HCT116 (cell line): ENCODE measurements at regions not wholly inside any gene's neighbourhood (a gene's known extent, or its start where the extent isn't known, plus 50 kb on each side); places are given as distances from the start of the nearest gene placed in this dataset.
A peak's percentile ranks its signal among the peaks of the same experiment; 100 is the strongest.

Experiments
- ATAC-seq: fragments of 200-7000 bp; cut with Tn5 transposase; 2 replicates; pipeline ENCODE4 v1.9.1; 2020; ENCODE audit warnings: mild to moderate bottlenecking, moderate library complexity
- BruUV-seq: library from RNA; stranded (reverse); fragments of 400-500 nt; replicated peaks from 2 replicates; lab custom pipeline; 2021; lab: Mats Ljungman, UMichigan
- CTCF ChIA-PET: fragments of 300-600 bp; sonication (Branson Sonifier 250); formaldehyde crosslinking; loops from one replicate; lab custom pipeline; 2021; ENCODE audit warnings: antibody characterized with exemption; lab: Charles Lee
- POLR2A ChIA-PET: fragments of 300-600, 350-600 bp; sonication (Branson Sonifier 250); formaldehyde crosslinking; loops from one replicate; lab custom pipeline; 2021; ENCODE audit warnings: antibody characterized with exemption; lab: Charles Lee
- RAD21 ChIA-PET, 2 experiments: fragments of 300-600 bp; sonication (Branson Sonifier 250); formaldehyde crosslinking; loops; one replicate each; lab custom pipeline; 2023; ENCODE audit warnings: low total read pairs in 2 of 2; ENCODE audit not compliant: uncharacterized antibody in 2 of 2, unreplicated experiment in 2 of 2, low non-redundant PET in 1 of 2; lab: Charles Lee
- DNase-seq: peaks from one replicate; pipeline ENCODE4 v3.0.0-alpha.2; 2010; ENCODE audit warnings: low read depth, low spot score
- H2AFZ ChIP-seq: fragments of 200-600 bp; shearing (Covaris generic), sonication (generic); 2 replicates; pipeline ENCODE4 v1.6.1; 2017; ENCODE audit warnings: low read depth, mixed run types, mixed read lengths, antibody characterized with exemption, low read length; ENCODE audit not compliant: poor library complexity, severe bottlenecking
- H3K27ac ChIP-seq: 2 replicates; pipeline ENCODE4 v1.5.1; 2012; ENCODE audit warnings: low read depth, low read length
- H3K27me3 ChIP-seq: fragments of 200-600 bp; sonication (generic); 2 replicates; pipeline ENCODE4 v1.6.1; 2016; ENCODE audit warnings: mixed run types, low read length, mixed read lengths; ENCODE audit not compliant: insufficient read depth
- H3K36me3 ChIP-seq, 2 experiments: fragments of 200-500 bp in 1 of 2; fragments of 200-600 bp in 1 of 2; sonication (Bioruptor generic) in 1 of 2; sonication (generic) in 1 of 2; 2 replicates each; pipeline versions ENCODE4 v1.5.1 to v1.6.1; 2014 to 2016; ENCODE audit warnings: low read length in 2 of 2, inconsistent platforms in 1 of 2, mixed read lengths in 1 of 2, mixed run types in 1 of 2; ENCODE audit not compliant: insufficient read depth in 2 of 2, control insufficient read depth in 1 of 2
- H3K4me1 ChIP-seq, 2 experiments: fragments of 200-600 bp in 1 of 2; sonication (generic) in 1 of 2; 2 replicates each; pipeline versions ENCODE4 v1.5.1 to v1.6.1; 2012 to 2017; ENCODE audit warnings: low read length in 2 of 2, inconsistent platforms in 1 of 2, mild to moderate bottlenecking in 1 of 2, mixed read lengths in 1 of 2, mixed run types in 1 of 2, moderate library complexity in 1 of 2; ENCODE audit not compliant: insufficient read depth in 2 of 2, control insufficient read depth in 1 of 2
- H3K4me2 ChIP-seq: fragments of 200-600 bp; sonication (generic); 2 replicates; pipeline ENCODE4 v1.6.1; 2017; ENCODE audit warnings: mixed run types, low read length, mixed read lengths
- H3K4me3 ChIP-seq, 2 experiments: fragments of 200-600 bp in 1 of 2; sonication (generic) in 1 of 2; replicated peaks in 1 of 2; 2 replicates each; pipeline ENCODE4 v1.5.1; 2011 to 2016; ENCODE audit warnings: low read length in 2 of 2, control low read depth in 1 of 2, low read depth in 1 of 2, mild to moderate bottlenecking in 1 of 2, mixed read lengths in 1 of 2, mixed run types in 1 of 2
- H3K79me2 ChIP-seq: fragments of 200-600 bp; sonication (generic); 2 replicates; pipeline ENCODE4 v1.6.1; 2017; ENCODE audit warnings: mild to moderate bottlenecking, mixed run types, low read length, moderate library complexity, mixed read lengths; ENCODE audit not compliant: insufficient read depth
- H3K9ac ChIP-seq: fragments of 200-600 bp; sonication (generic); 2 replicates; pipeline ENCODE4 v1.6.1; 2016; ENCODE audit warnings: low read length, mixed read lengths
- H3K9me2 ChIP-seq: fragments of 200-600 bp; sonication (generic), shearing (Covaris generic); 2 replicates; pipeline ENCODE4 v1.6.1; 2017; ENCODE audit warnings: mixed run types, mild to moderate bottlenecking, moderate library complexity; ENCODE audit not compliant: insufficient read depth
- H3K9me3 ChIP-seq, 2 experiments: fragments of 200-500 bp in 1 of 2; fragments of 200-600 bp in 1 of 2; sonication (Bioruptor generic) in 1 of 2; sonication (generic) in 1 of 2; 2 replicates each; pipeline ENCODE4 v1.6.1; 2014 to 2017; ENCODE audit warnings: low read length in 2 of 2, mixed read lengths in 2 of 2, inconsistent platforms in 1 of 2, low read depth in 1 of 2, mild to moderate bottlenecking in 1 of 2, mixed run types in 1 of 2, moderate library complexity in 1 of 2; ENCODE audit not compliant: control insufficient read depth in 1 of 2, insufficient read depth in 1 of 2
- H4K20me1 ChIP-seq: fragments of 200-600 bp; sonication (generic), shearing (Covaris generic); 2 replicates; pipeline ENCODE4 v1.6.1; 2017; ENCODE audit warnings: mixed run types, mild to moderate bottlenecking, moderate library complexity; ENCODE audit not compliant: insufficient read depth
- ATF3 ChIP-seq: IDR thresholded peaks from 2 replicates; pipeline ENCODE4 v1.6.1; 2012
- CBX3 ChIP-seq: IDR thresholded peaks from 2 replicates; pipeline ENCODE4 v1.6.1; 2012; ENCODE audit warnings: low read depth
- CEBPB ChIP-seq: IDR thresholded peaks from 2 replicates; pipeline ENCODE4 v1.6.1; 2012; ENCODE audit warnings: low read depth
- CTCF ChIP-seq, 3 experiments: fragments of 200-600 bp in 1 of 3; sonication (generic) in 1 of 3; IDR thresholded peaks in 2 of 3; conservative IDR thresholded peaks in 1 of 3; 2 replicates each; pipeline ENCODE4 v1.5.1; 2012 to 2017; ENCODE audit warnings: low read depth in 2 of 3, low read length in 2 of 3, antibody characterized with exemption in 1 of 3, borderline replicate concordance in 1 of 3, control low read depth in 1 of 3, mild to moderate bottlenecking in 1 of 3, mixed read lengths in 1 of 3, mixed run types in 1 of 3, moderate library complexity in 1 of 3; ENCODE audit not compliant: insufficient read depth in 1 of 3
- EGR1 ChIP-seq: IDR thresholded peaks from 2 replicates; pipeline ENCODE4 v1.6.1; 2012; ENCODE audit warnings: low read depth
- EZH2 ChIP-seq: fragments of 200-600 bp; sonication (generic); IDR thresholded peaks from 2 replicates; pipeline ENCODE4 v1.6.1; 2017; ENCODE audit warnings: antibody characterized with exemption, mixed run types
- EZH2phosphoT487 ChIP-seq: fragments of 200-600 bp; IDR thresholded peaks from 2 replicates; pipeline ENCODE4 v1.6.1; 2018; ENCODE audit warnings: antibody characterized with exemption, borderline replicate concordance
- FOSL1 ChIP-seq: IDR thresholded peaks from 2 replicates; pipeline ENCODE4 v1.6.1; 2012; ENCODE audit warnings: low read depth
- MAX ChIP-seq: IDR thresholded peaks from 2 replicates; pipeline ENCODE4 v1.6.1; 2012
- POLR2A ChIP-seq: IDR thresholded peaks from 2 replicates; pipeline ENCODE4 v1.7.0; 2011; ENCODE audit warnings: borderline replicate concordance; ENCODE audit not compliant: insufficient read depth, insufficient read length; ENCODE audit errors: extremely low read depth
- POLR2AphosphoS5 ChIP-seq: IDR thresholded peaks from 2 replicates; pipeline ENCODE4 v1.6.1; 2011; ENCODE audit warnings: mild to moderate bottlenecking, low read depth, low read length, moderate library complexity
- RAD21 ChIP-seq: IDR thresholded peaks from 2 replicates; pipeline ENCODE4 v1.6.1; 2012; ENCODE audit warnings: low read depth, mild to moderate bottlenecking
- REST ChIP-seq: IDR thresholded peaks from 2 replicates; pipeline ENCODE4 v1.6.1; 2012; ENCODE audit warnings: low read depth
- SIN3A ChIP-seq: IDR thresholded peaks from 2 replicates; pipeline ENCODE4 v1.6.1; 2012; ENCODE audit warnings: low read depth
- SP1 ChIP-seq: IDR thresholded peaks from 2 replicates; pipeline ENCODE4 v1.6.1; 2012; ENCODE audit warnings: low read depth
- SRF ChIP-seq: IDR thresholded peaks from 2 replicates; pipeline ENCODE4 v1.6.1; 2012; ENCODE audit warnings: low read depth
- TCF7L2 ChIP-seq: IDR thresholded peaks from 2 replicates; pipeline ENCODE4 v1.7.0; 2011; ENCODE audit warnings: borderline replicate concordance, inconsistent platforms; ENCODE audit not compliant: insufficient read depth, insufficient read length; ENCODE audit errors: extremely low read depth
- YY1 ChIP-seq: IDR thresholded peaks from 2 replicates; pipeline ENCODE4 v1.6.1; 2011; ENCODE audit warnings: low read length, low read depth, moderate library complexity, mild to moderate bottlenecking; ENCODE audit not compliant: insufficient replicate concordance; ENCODE audit errors: extremely low read depth
- ZBTB33 ChIP-seq: IDR thresholded peaks from 2 replicates; pipeline ENCODE4 v1.6.1; 2011; ENCODE audit warnings: mild to moderate bottlenecking, low read length, moderate library complexity; ENCODE audit not compliant: insufficient replicate concordance; ENCODE audit errors: extremely low read depth
- ZFX ChIP-seq: fragments of 450-650 bp; IDR thresholded peaks from 2 replicates; pipeline ENCODE4 v1.6.1; 2017
- ZNF274 ChIP-seq: fragments of 200-500 bp; sonication (Bioruptor generic); IDR thresholded peaks from 2 replicates; pipeline ENCODE4 v1.6.1; 2014; ENCODE audit warnings: mild to moderate bottlenecking, low read depth, low read length, inconsistent platforms
- intact Hi-C: fragments of 100-400 bp; cut with micrococcal nuclease; formaldehyde crosslinking; loops from 2 replicates; pipeline ENCODE4 v1.10.0; 2022

GRCh38 chr5:115749016-115749415 lies 67.4 kb downstream of the CDO1 start:
- BruUV-seq: no TSS peak
- Histone ChIP-seq H3K4me2 (peak overlapping the region; percentile 22; the same call in 1 of the 2 replicates), H3K27ac (no peak overlapping the region), H3K4me1 (peaks cover 0 to 11% of the 10 kb centered on the region in 2 experiments; a peak in 2 of 4 replicates), H3K27me3 (no peaks in the 10 kb centered on the region), H2AFZ (peak overlapping the region; percentile 66), H3K36me3 (no peaks in the 10 kb centered on the region), H3K9ac (no peak overlapping the region), H3K9me2 (no peaks in the 10 kb centered on the region), H3K9me3 (no peaks in the 10 kb centered on the region), H3K4me3 (no peak overlapping the region), H3K79me2 (no peaks in the 10 kb centered on the region), H4K20me1 (no peaks in the 10 kb centered on the region)
- peak; percentile 42; the same call in 1 of the 2 replicates for ATAC-seq
- RAD21 ChIA-PET: no interaction called here
- DNase-seq: peak; percentile 45
- POLR2A ChIA-PET: no interaction called here
- CTCF ChIA-PET: interaction anchor here (1.4 kb wide), 1 partner anchor 10 kb away, joined by 3 read pairs; no protein-coding TSS in a partner anchor
- intact Hi-C loops: no loop called here
- TF ChIP-seq ZBTB33: no peak
- peak; percentile 39; the same call in 1 of the 2 replicates for TF ChIP-seq EGR1
- TF ChIP-seq ATF3: 0 out of 2 replicates have a peak, but pooled peaks have one; percentile 14
- peak; percentile 69 for TF ChIP-seq SP1
- TF ChIP-seq POLR2A: no peak
- TF ChIP-seq RAD21: no peak
- no peak for TF ChIP-seq ZFX
- TF ChIP-seq CEBPB: no peak
- peak; percentile 22; the same call in 1 of the 2 replicates for TF ChIP-seq SRF
- no peak for TF ChIP-seq REST
- no peak for TF ChIP-seq ZNF274
- peak; percentile 89 for TF ChIP-seq FOSL1
- no peak for TF ChIP-seq MAX
- peak; percentile 83; the same call in 1 of the 2 replicates for TF ChIP-seq CBX3
- TF ChIP-seq SIN3A: no peak
- no peak for TF ChIP-seq POLR2AphosphoS5
- no peak for TF ChIP-seq EZH2phosphoT487
- no peak for TF ChIP-seq CTCF (IDR thresholded peaks at IDR 0.05 in 2 of 3, conservative IDR thresholded peaks at IDR 0.05 in 1 of 3; ENCODE audit: borderline replicate concordance in 1 of 3, insufficient read depth in 1 of 3, low read depth in 2 of 3, low read length in 2 of 3)
- no peak for TF ChIP-seq TCF7L2
- TF ChIP-seq YY1: no peak
- no peak for TF ChIP-seq EZH2
